Skeletal muscle satellite cell (primary cell): ENCODE measurements at regions not wholly inside any gene's neighbourhood (a gene's known extent, or its start where the extent isn't known, plus 50 kb on each side); places are given as distances from the start of the nearest gene placed in this dataset.

Experiments
- H3K27me3 ChIP-seq: 2 replicates; pipeline ENCODE4 v1.7.0; 2013; ENCODE audit warnings: low read length; ENCODE audit not compliant: control insufficient read depth, insufficient read depth
- H3K36me3 ChIP-seq: 2 replicates; pipeline ENCODE4 v1.7.0; 2013; ENCODE audit warnings: mild to moderate bottlenecking, control low read depth, low read length; ENCODE audit not compliant: insufficient read depth
- H3K4me1 ChIP-seq: 2 replicates; pipeline ENCODE4 v1.7.0; 2013; ENCODE audit warnings: low read length; ENCODE audit not compliant: control insufficient read depth, insufficient read depth
- H3K4me2 ChIP-seq: 2 replicates; pipeline ENCODE4 v1.7.0; 2013; ENCODE audit warnings: mild to moderate bottlenecking, low read length
- H3K4me3 ChIP-seq: 2 replicates; pipeline ENCODE4 v1.7.0; 2013; ENCODE audit warnings: low read length
- H3K9ac ChIP-seq: 2 replicates; pipeline ENCODE4 v1.7.0; 2013; ENCODE audit warnings: mild to moderate bottlenecking, low read depth, low read length, moderate library complexity
- H3K9me3 ChIP-seq: replicated peaks from 2 replicates; pipeline ENCODE4 v1.7.0; 2013; ENCODE audit warnings: mild to moderate bottlenecking, control low read depth, low read length

GRCh38 chr9:89655990-89656657, 51.3 kb downstream of the GADD45G start:
- Histone ChIP-seq H3K27me3 (no peaks in the 10 kb centered on the region), H3K9me3 (no peaks in the 10 kb centered on the region), H3K4me1 (no peaks in the 10 kb centered on the region), H3K4me2 (no peak overlapping the region), H3K36me3 (no peaks in the 10 kb centered on the region), H3K4me3 (no peak overlapping the region), H3K9ac (no peak overlapping the region)

- Histone ChIP-seq H3K36me3 (no peaks in the 10 kb centered on the region), H3K4me3 (no peak overlapping the region), H3K9me3 (no peaks in the 10 kb centered on the region), H3K4me1 (peaks cover 3% of the 10 kb centered on the region), H3K27me3 (no peaks in the 10 kb centered on the region), H3K4me2 (no peak overlapping the region), H3K9ac (no peak overlapping the region)
Measured at GRCh38 chr9:89657295-89657694, 52.5 kb downstream of the GADD45G start.

- Histone ChIP-seq H3K4me2 (no peak overlapping the region), H3K27me3 (no peaks in the 10 kb centered on the region), H3K4me3 (no peak overlapping the region), H3K36me3 (no peaks in the 10 kb centered on the region), H3K9ac (no peak overlapping the region), H3K4me1 (peaks cover 3% of the 10 kb centered on the region), H3K9me3 (no peaks in the 10 kb centered on the region)
Measured at GRCh38 chr9:89657765-89658164, 53.0 kb downstream of the GADD45G start.

- peaks cover 3% of the 10 kb centered on the region for H3K4me1 ChIP-seq
- no peak overlapping the region for H3K4me2 ChIP-seq
- no peaks in the 10 kb centered on the region for H3K9me3 ChIP-seq
- H3K36me3 ChIP-seq = no peaks in the 10 kb centered on the region
- H3K4me3 ChIP-seq = no peak overlapping the region
- H3K9ac ChIP-seq = no peak overlapping the region
- H3K27me3 ChIP-seq = no peaks in the 10 kb centered on the region
Measured at GRCh38 chr9:89658401-89658800, 53.6 kb downstream of the GADD45G start.

DNA sequence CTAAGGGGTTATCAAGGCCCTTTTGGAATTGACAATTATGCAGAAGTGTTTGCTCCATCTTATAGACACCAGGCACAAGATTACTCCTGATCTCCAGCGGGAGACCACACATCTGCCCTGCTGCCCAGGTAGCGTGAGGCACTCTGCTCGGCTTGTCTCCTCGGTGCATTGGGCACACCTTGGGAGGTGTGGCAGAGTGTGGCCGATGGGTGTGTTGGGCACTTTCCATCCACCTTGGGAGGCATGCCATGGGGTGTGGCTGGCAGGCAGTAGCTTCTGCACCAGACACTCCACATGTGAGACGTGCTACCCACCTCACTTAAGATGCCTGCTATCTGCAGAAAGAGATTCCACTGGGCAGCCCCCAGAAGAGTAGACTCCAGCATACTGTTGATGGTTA, 54.1 kb downstream of the GADD45G start:
- H3K9me3 ChIP-seq = no peaks in the 10 kb centered on the region
- peaks cover 3% of the 10 kb centered on the region for H3K4me1 ChIP-seq
- H3K27me3 ChIP-seq = no peaks in the 10 kb centered on the region
- no peaks in the 10 kb centered on the region for H3K36me3 ChIP-seq
- no peak overlapping the region for H3K4me2 ChIP-seq
- H3K9ac ChIP-seq = no peak overlapping the region
- H3K4me3 ChIP-seq = no peak overlapping the region

GRCh38 chr9:89659473-89659872, 54.7 kb downstream of the GADD45G start:
- Histone ChIP-seq H3K36me3 (no peaks in the 10 kb centered on the region), H3K9ac (no peak overlapping the region), H3K4me2 (no peak overlapping the region), H3K9me3 (no peaks in the 10 kb centered on the region), H3K4me1 (peaks cover 3% of the 10 kb centered on the region), H3K27me3 (no peaks in the 10 kb centered on the region), H3K4me3 (no peak overlapping the region)

DNA sequence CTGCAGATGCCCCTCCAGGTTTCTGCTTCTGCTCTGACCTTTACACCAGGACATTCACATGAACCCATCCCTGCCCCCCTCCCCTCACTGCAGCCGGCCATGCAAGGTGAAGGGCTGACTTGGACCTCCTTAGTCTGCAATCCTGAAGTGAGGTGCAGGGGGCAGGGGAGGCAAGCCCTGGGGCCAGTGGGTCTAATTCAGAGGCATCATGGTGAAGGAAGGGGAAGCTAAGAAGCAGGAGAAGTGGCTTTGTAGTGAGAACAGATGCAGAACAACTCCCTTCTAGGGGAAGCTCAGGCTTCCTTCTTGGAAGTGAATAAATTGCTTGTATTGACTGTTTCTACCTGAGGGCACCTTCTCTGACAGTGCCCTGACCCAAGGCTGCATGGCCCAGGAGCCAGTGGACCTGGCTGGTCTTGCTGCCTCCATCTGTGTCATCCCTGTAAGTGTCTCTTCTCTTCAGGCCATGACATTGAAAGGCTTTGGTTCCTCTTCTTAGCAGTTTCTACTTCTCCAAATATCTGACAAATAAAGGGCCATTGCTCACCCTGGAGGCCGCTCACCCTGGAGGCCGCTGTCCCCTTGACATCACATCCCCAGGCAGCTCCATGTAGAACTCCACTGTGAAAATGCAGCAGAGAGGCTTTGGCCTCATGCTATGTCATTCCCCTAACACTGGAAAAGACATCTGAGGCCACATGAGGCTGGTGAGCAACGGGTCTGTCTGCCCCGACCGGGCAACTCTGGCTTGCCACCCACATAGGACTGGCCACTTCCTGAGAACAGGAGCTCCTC, 55.3 kb downstream of the GADD45G start:
- no peak overlapping the region for H3K4me2 ChIP-seq
- no peak overlapping the region for H3K9ac ChIP-seq
- H3K9me3 ChIP-seq = no peaks in the 10 kb centered on the region
- peaks cover 3% of the 10 kb centered on the region for H3K4me1 ChIP-seq
- no peaks in the 10 kb centered on the region for H3K36me3 ChIP-seq
- no peak overlapping the region for H3K4me3 ChIP-seq
- H3K27me3 ChIP-seq = no peaks in the 10 kb centered on the region

GRCh38 chr9:89661391-89661949, 56.7 kb downstream of the GADD45G start:
- Histone ChIP-seq H3K9me3 (no peaks in the 10 kb centered on the region), H3K4me3 (no peak overlapping the region), H3K9ac (no peak overlapping the region), H3K36me3 (no peaks in the 10 kb centered on the region), H3K27me3 (no peaks in the 10 kb centered on the region), H3K4me2 (no peak overlapping the region), H3K4me1 (peaks cover 3% of the 10 kb centered on the region)

- Histone ChIP-seq H3K4me1 (peaks cover 3% of the 10 kb centered on the region), H3K4me3 (peak overlapping the region; percentile 39), H3K9ac (no peak overlapping the region)
Measured at GRCh38 chr9:89661956-89662717, 57.3 kb downstream of the GADD45G start.

GRCh38 chr9:89662718-89663613, 58.2 kb downstream of the GADD45G start:
- Histone ChIP-seq H3K4me1 (peaks cover 3% of the 10 kb centered on the region), H3K9ac (no peak overlapping the region), H3K4me2 (no peak overlapping the region), H3K9me3 (no peaks in the 10 kb centered on the region), H3K36me3 (no peaks in the 10 kb centered on the region), H3K4me3 (no peak overlapping the region), H3K27me3 (no peaks in the 10 kb centered on the region)

More at GRCh38 chr9:89661956-89662717, 57.3 kb downstream of the GADD45G start:
- Histone ChIP-seq H3K4me2 (peak overlapping the region; percentile 61), H3K9me3 (no peaks in the 10 kb centered on the region), H3K36me3 (no peaks in the 10 kb centered on the region), H3K27me3 (no peaks in the 10 kb centered on the region)
